HG03565 (cell line): ENCODE measurements at regions not wholly inside any gene's neighbourhood (a gene's known extent, or its start where the extent isn't known, plus 50 kb on each side); places are given as distances from the start of the nearest gene placed in this dataset.
"Not testable (repeated sequence)": the region's sequence is repeated elsewhere in the genome, so short reads cannot be mapped to it uniquely, and the experiment has no call there.

Experiments
- ATAC-seq: cut with Tn5 transposase; IDR thresholded peaks from one replicate; pipeline ENCODE4 v1.9.1; 2021; ENCODE audit warnings: mild to moderate bottlenecking, moderate library complexity; ENCODE audit not compliant: unreplicated experiment

- no peak for ATAC-seq
These were observed 178.0 kb downstream of the FOXG1 start for GRCh38 chr14:28944605-28945004.

GRCh38 chr14:28946267-28946666 is 179.7 kb downstream of the FOXG1 start:
- ATAC-seq, result no peak

- no peak for ATAC-seq
These were observed 182.9 kb downstream of the FOXG1 start for GRCh38 chr14:28949503-28949902.

- ATAC-seq, result no peak
These were observed 185.6 kb downstream of the FOXG1 start for GRCh38 chr14:28952161-28952560.

GRCh38 chr14:28952666-28953065 is 186.1 kb downstream of the FOXG1 start:
- ATAC-seq, result no peak

GRCh38 chr14:28953973-28954372 is 187.4 kb downstream of the FOXG1 start:
- no peak for ATAC-seq

- ATAC-seq, result peak; percentile 60
These were observed 200.0 kb downstream of the FOXG1 start for GRCh38 chr14:28966416-28967233.

- ATAC-seq, result no peak
These were observed 208.5 kb downstream of the FOXG1 start for GRCh38 chr14:28975084-28975483.

GRCh38 chr14:28982228-28982627 is 215.6 kb downstream of the FOXG1 start:
- ATAC-seq, result no peak

- ATAC-seq, result no peak
These were observed 216.7 kb downstream of the FOXG1 start for GRCh38 chr14:28983279-28983678.

- no peak for ATAC-seq
These were observed 220.9 kb downstream of the FOXG1 start for GRCh38 chr14:28987516-28987915.

- not testable (repeated sequence) for ATAC-seq
These were observed 230.6 kb downstream of the FOXG1 start for GRCh38 chr14:28997196-28997595.

- no peak for ATAC-seq
These were observed 233.1 kb downstream of the FOXG1 start for GRCh38 chr14:28999656-29000055.

GRCh38 chr14:29005647-29006046 is 239.1 kb downstream of the FOXG1 start:
- ATAC-seq, result no peak

GRCh38 chr14:29007990-29008389 is 241.4 kb downstream of the FOXG1 start:
- ATAC-seq, result no peak

GRCh38 chr14:29016050-29016900 is 249.7 kb downstream of the FOXG1 start:
- no peak for ATAC-seq

GRCh38 chr14:29023505-29023904 is 256.9 kb downstream of the FOXG1 start:
- ATAC-seq, result not testable (repeated sequence)

GRCh38 chr14:29027441-29027840 is 260.9 kb downstream of the FOXG1 start:
- ATAC-seq, result not testable (repeated sequence)

GRCh38 chr14:29027941-29028705 is 261.5 kb downstream of the FOXG1 start:
- ATAC-seq, result not testable (repeated sequence)

GRCh38 chr14:29028973-29029582 is 262.5 kb downstream of the FOXG1 start:
- no peak for ATAC-seq

- ATAC-seq, result no peak
These were observed 263.5 kb downstream of the FOXG1 start for GRCh38 chr14:29030121-29030520.
